Endothelial cell of umbilical vein (primary cell): ENCODE measurements at regions not wholly inside any gene's neighbourhood (a gene's known extent, or its start where the extent isn't known, plus 50 kb on each side); places are given as distances from the start of the nearest gene placed in this dataset.

Experiments
- BruUV-seq: library from RNA; stranded (reverse); fragments of 400-500 nt; replicated peaks from 2 replicates; lab custom pipeline; 2021; lab: Mats Ljungman, UMichigan
- CTCF ChIA-PET: fragments of 300-600, 350-600 bp; sonication (Branson Sonifier 250); formaldehyde crosslinking; loops from one replicate; lab custom pipeline; 2021; ENCODE audit warnings: antibody characterized with exemption, inconsistent platforms; lab: Charles Lee
- POLR2A ChIA-PET: fragments of 300-600, 350-600 bp; sonication (Branson Sonifier 250); formaldehyde crosslinking; loops from one replicate; lab custom pipeline; 2021; ENCODE audit warnings: antibody characterized with exemption, inconsistent platforms; lab: Charles Lee
- DNase-seq: peaks from one replicate; pipeline ENCODE4 v3.0.0-alpha.2; 2011; ENCODE audit warnings: low read depth, low spot score
- FAIRE-seq: peaks from 2 replicates; lab custom pipeline; 2011; peaks lifted over from hg19 to GRCh38; lab: Jason Lieb, UNC
- H2AFZ ChIP-seq: 2 replicates; pipeline ENCODE4 v1.6.0; 2012; ENCODE audit warnings: low read depth, low read length, control low read depth, inconsistent platforms
- H3K27ac ChIP-seq: 2 replicates; pipeline ENCODE4 v1.5.1; 2011; ENCODE audit warnings: low read depth, mild to moderate bottlenecking, control low read depth, low read length, moderate library complexity; ENCODE audit not compliant: insufficient read depth
- H3K27me3 ChIP-seq, 2 experiments: 2 replicates each; pipeline versions ENCODE4 v1.6.0 to v1.6.1; 2011; ENCODE audit warnings: low read length in 2 of 2, mixed read lengths in 1 of 2; ENCODE audit not compliant: control insufficient read depth in 2 of 2, insufficient read depth in 2 of 2
- H3K36me3 ChIP-seq, 2 experiments: 2 replicates in 1 of 2; 3 replicates in 1 of 2; pipeline ENCODE4 v1.5.1; 2011; ENCODE audit warnings: low read length in 2 of 2, mild to moderate bottlenecking in 1 of 2, moderate library complexity in 1 of 2; ENCODE audit not compliant: control insufficient read depth in 2 of 2, insufficient read depth in 2 of 2; ENCODE audit errors: extremely low read depth in 1 of 2
- H3K4me1 ChIP-seq: 3 replicates; pipeline ENCODE4 v1.5.1; 2011; ENCODE audit warnings: mild to moderate bottlenecking, low read length; ENCODE audit not compliant: control insufficient read depth, insufficient read depth; ENCODE audit errors: extremely low read depth
- H3K4me2 ChIP-seq: 2 replicates; pipeline ENCODE4 v1.6.1; 2011; ENCODE audit warnings: low read length, control low read depth, mixed read lengths; ENCODE audit not compliant: insufficient read depth
- H3K4me3 ChIP-seq, 3 experiments: fragments of 200-600 bp in 1 of 3; sonication (generic), shearing (Covaris generic) in 1 of 3; replicated peaks in 1 of 3; 2 replicates each; pipeline ENCODE4 v1.5.1; 2011 to 2016; ENCODE audit warnings: control low read depth in 3 of 3, low read length in 3 of 3, mild to moderate bottlenecking in 2 of 3, inconsistent platforms in 1 of 3, low read depth in 1 of 3, moderate library complexity in 1 of 3; ENCODE audit not compliant: insufficient read depth in 1 of 3
- H3K79me2 ChIP-seq: 2 replicates; pipeline ENCODE4 v1.6.0; 2012; ENCODE audit warnings: low read length, inconsistent platforms; ENCODE audit not compliant: control insufficient read depth, insufficient read depth
- H3K9ac ChIP-seq: replicated peaks from 2 replicates; pipeline ENCODE3; 2011; ENCODE audit warnings: low read length, control low read depth; ENCODE audit not compliant: insufficient read depth; ENCODE audit errors: extremely low read depth
- H3K9me1 ChIP-seq: replicated peaks from 3 replicates; pipeline ENCODE4 v1.6.0; 2011; ENCODE audit warnings: mild to moderate bottlenecking, low read length; ENCODE audit not compliant: control insufficient read depth, insufficient read depth; ENCODE audit errors: extremely low read depth
- H3K9me3 ChIP-seq: replicated peaks from 2 replicates; pipeline ENCODE4 v1.5.1; 2012; ENCODE audit warnings: low read length, inconsistent platforms; ENCODE audit not compliant: control insufficient read depth, insufficient read depth
- H4K20me1 ChIP-seq: replicated peaks from 2 replicates; pipeline ENCODE3; 2011; ENCODE audit warnings: mild to moderate bottlenecking, low read length; ENCODE audit not compliant: control insufficient read depth, insufficient read depth; ENCODE audit errors: extremely low read depth
- CTCF ChIP-seq, 2 donors: IDR thresholded peaks; 1 replicate in 1 of 2; 2 replicates in 1 of 2; pipeline ENCODE4 v1.5.1; 2011; ENCODE audit warnings: low read length in 2 of 2, mild to moderate bottlenecking in 2 of 2, moderate library complexity in 2 of 2, control low read depth in 1 of 2, inconsistent platforms in 1 of 2, low read depth in 1 of 2; ENCODE audit not compliant: insufficient read depth in 1 of 2; ENCODE audit errors: extremely low read depth in 1 of 2
- FOS ChIP-seq: IDR thresholded peaks from 2 replicates; pipeline ENCODE4 v1.6.1; 2011; ENCODE audit warnings: mild to moderate bottlenecking, low read length, moderate library complexity, borderline replicate concordance; ENCODE audit not compliant: insufficient read depth
- GATA2 ChIP-seq: IDR thresholded peaks from 2 replicates; pipeline ENCODE4 v1.7.0; 2011; ENCODE audit warnings: low read depth, mild to moderate bottlenecking, moderate library complexity, mixed read lengths, low read length; ENCODE audit not compliant: insufficient read length, insufficient read depth
- JUN ChIP-seq: IDR thresholded peaks from 2 replicates; pipeline ENCODE4 v1.6.1; 2011; ENCODE audit warnings: borderline replicate concordance, low read depth; ENCODE audit not compliant: insufficient read length, insufficient read depth
- MAX ChIP-seq: IDR thresholded peaks from 2 replicates; pipeline ENCODE4 v1.6.1; 2011; ENCODE audit not compliant: insufficient read depth, insufficient read length
- MYC ChIP-seq: IDR thresholded peaks from one replicate; pipeline ENCODE4 v1.6.1; 2011; ENCODE audit warnings: mild to moderate bottlenecking, low read depth, low read length
- POLR2A ChIP-seq: IDR thresholded peaks from 2 replicates; pipeline ENCODE4 v1.6.1; 2012; ENCODE audit warnings: low read depth, mild to moderate bottlenecking, control low read depth, low read length
- POLR2AphosphoS5 ChIP-seq: IDR thresholded peaks from 2 replicates; pipeline ENCODE4 v1.6.1; 2012; ENCODE audit warnings: low read depth, mild to moderate bottlenecking, control low read depth, low read length, moderate library complexity; ENCODE audit not compliant: insufficient read depth
- dilution Hi-C: fragments of 300-500 bp; cut with MboI; formaldehyde crosslinking; loops from one replicate; pipeline ENCODE4 v1.15.0; 2019; ENCODE audit warnings: low sequenced_read_pairs; ENCODE audit not compliant: extremely low pct_ligation_motif_present
- intact Hi-C: fragments of 100-400 bp; cut with micrococcal nuclease; formaldehyde crosslinking; loops from one replicate; pipeline ENCODE4 v1.10.0; 2022

GRCh38 chr2:220114443-220114842 is 487.0 kb downstream of the SLC4A3 start:
- Histone ChIP-seq H3K4me2 (no peak overlapping the region), H3K9ac (no peak overlapping the region), H3K36me3 (no peaks in the 10 kb centered on the region), H3K4me3 (no peak overlapping the region), H2AFZ (no peak overlapping the region), H3K9me1 (no peaks in the 10 kb centered on the region), H3K27me3 (no peaks in the 10 kb centered on the region), H3K27ac (no peak overlapping the region), H3K4me1 (no peaks in the 10 kb centered on the region), H3K79me2 (no peaks in the 10 kb centered on the region), H3K9me3 (peaks cover 11% of the 10 kb centered on the region), H4K20me1 (no peaks in the 10 kb centered on the region)
- no peak for FAIRE-seq
- no peak for DNase-seq
- ChIA-PET POLR2A (no interaction called here), CTCF (no interaction called here)
- intact Hi-C loops, result no loop called here
- TF ChIP-seq MYC (no peak), POLR2A (no peak), JUN (no peak), POLR2AphosphoS5 (no peak), GATA2 (no peak), CTCF (IDR thresholded peaks at IDR 0.05; ENCODE audit: extremely low read depth in 1 of 2, insufficient read depth in 1 of 2, low read depth in 1 of 2, low read length in 2 of 2) (no peak), FOS (no peak), MAX (no peak)
- dilution Hi-C loops, result no loop called here
- BruUV-seq, result no TSS peak
